GM21786 (cell line): ENCODE measurements at regions not wholly inside any gene's neighbourhood (a gene's known extent, or its start where the extent isn't known, plus 50 kb on each side); places are given as distances from the start of the nearest gene placed in this dataset.
"Not testable (repeated sequence)": the region's sequence is repeated elsewhere in the genome, so short reads cannot be mapped to it uniquely, and the experiment has no call there.

Experiments
- ATAC-seq: cut with Tn5 transposase; IDR thresholded peaks from one replicate; pipeline ENCODE4 v1.9.1; 2021; ENCODE audit not compliant: unreplicated experiment

- no peak for ATAC-seq
Observed at GRCh38 chr22:48494968-48495750, 1332.5 kb downstream of the BRD1 start.

GRCh38 chr22:48494256-48494967 is 1333.3 kb downstream of the BRD1 start:
- no peak for ATAC-seq

GRCh38 chr22:48493733-48494132 is 1333.9 kb downstream of the BRD1 start:
- no peak for ATAC-seq

- no peak for ATAC-seq
Observed at GRCh38 chr22:48492366-48493320, 1335.0 kb downstream of the BRD1 start.

- no peak for ATAC-seq
Observed at GRCh38 chr22:48491451-48491941, 1336.2 kb downstream of the BRD1 start.

GRCh38 chr22:48490500-48491411 is 1336.9 kb downstream of the BRD1 start:
- ATAC-seq: no peak

- ATAC-seq: no peak
Observed at GRCh38 chr22:48489551-48490499, 1337.8 kb downstream of the BRD1 start.

- ATAC-seq: no peak
Observed at GRCh38 chr22:48488611-48489511, 1338.8 kb downstream of the BRD1 start.

GRCh38 chr22:48488149-48488551 is 1339.5 kb downstream of the BRD1 start:
- no peak for ATAC-seq

GRCh38 chr22:48486558-48486957 is 1341.1 kb downstream of the BRD1 start:
- no peak for ATAC-seq

GRCh38 chr22:48486134-48486532 is 1341.5 kb downstream of the BRD1 start:
- ATAC-seq: no peak

- ATAC-seq: no peak
Observed at GRCh38 chr22:48485149-48486133, 1342.2 kb downstream of the BRD1 start.

GRCh38 chr22:48483764-48484528 is 1343.7 kb downstream of the BRD1 start:
- no peak for ATAC-seq

GRCh38 chr22:48482771-48483170 is 1344.9 kb downstream of the BRD1 start:
- ATAC-seq: no peak

GRCh38 chr22:48482198-48482597 is 1345.5 kb downstream of the BRD1 start:
- not testable (repeated sequence) for ATAC-seq

- no peak for ATAC-seq
Observed at GRCh38 chr22:48481748-48482147, 1345.9 kb downstream of the BRD1 start.
